Suprapubic skin (tissue), 4 donors: ENCODE measurements at regions not wholly inside any gene's neighbourhood (a gene's known extent, or its start where the extent isn't known, plus 50 kb on each side); places are given as distances from the start of the nearest gene placed in this dataset.

ENCODE experiments used
- EP300 ChIP-seq: sonication (generic); formaldehyde crosslinking; IDR thresholded peaks from one replicate; pipeline ENCODE4 v1.6.1; 2017; ENCODE audit warnings: antibody characterized with exemption
- POLR2A ChIP-seq, 2 donors: fragments of 450-650 bp; IDR thresholded peaks; one replicate each; pipeline ENCODE4 v1.6.1; 2017; ENCODE audit warnings: antibody characterized with exemption in 2 of 2, mild to moderate bottlenecking in 2 of 2, moderate library complexity in 2 of 2
- POLR2AphosphoS5 ChIP-seq, 3 donors: sonication (generic); formaldehyde crosslinking; IDR thresholded peaks; one replicate each; pipeline ENCODE4 v1.6.1; 2017; ENCODE audit warnings: antibody characterized with exemption in 3 of 3
- TF ChIP-seq, protein P1 (sequence below), 2 donors: fragments of 200-600 bp in 1 of 2; fragments of 450-650 bp in 1 of 2; sonication (generic) in 1 of 2; IDR thresholded peaks; one replicate each; pipeline ENCODE4 v1.5.1; 2016 to 2019; ENCODE audit warnings: antibody characterized with exemption in 2 of 2, mild to moderate bottlenecking in 1 of 2, moderate library complexity in 1 of 2

DNA sequence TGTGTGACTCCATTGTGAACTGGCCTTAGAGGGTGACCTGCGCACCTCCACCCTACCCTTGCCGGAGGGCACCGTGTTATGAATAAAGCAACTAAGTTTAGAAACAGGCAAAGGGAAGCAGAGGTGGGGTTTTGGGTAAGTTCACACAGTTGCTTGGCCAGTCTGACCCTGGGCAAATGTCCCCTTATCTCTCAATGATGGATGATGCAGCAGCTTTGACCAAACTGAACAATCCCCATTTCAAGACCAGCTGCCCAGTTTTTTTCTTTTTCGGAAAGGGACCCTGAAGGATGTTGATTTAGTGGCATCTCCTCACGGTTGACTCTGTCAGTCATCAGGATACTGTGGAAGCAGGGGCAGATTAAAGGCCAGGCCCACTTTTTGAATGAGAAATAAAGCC is 68.7 kb upstream of the PRDM1 start:
- TF ChIP-seq, protein P1, sequence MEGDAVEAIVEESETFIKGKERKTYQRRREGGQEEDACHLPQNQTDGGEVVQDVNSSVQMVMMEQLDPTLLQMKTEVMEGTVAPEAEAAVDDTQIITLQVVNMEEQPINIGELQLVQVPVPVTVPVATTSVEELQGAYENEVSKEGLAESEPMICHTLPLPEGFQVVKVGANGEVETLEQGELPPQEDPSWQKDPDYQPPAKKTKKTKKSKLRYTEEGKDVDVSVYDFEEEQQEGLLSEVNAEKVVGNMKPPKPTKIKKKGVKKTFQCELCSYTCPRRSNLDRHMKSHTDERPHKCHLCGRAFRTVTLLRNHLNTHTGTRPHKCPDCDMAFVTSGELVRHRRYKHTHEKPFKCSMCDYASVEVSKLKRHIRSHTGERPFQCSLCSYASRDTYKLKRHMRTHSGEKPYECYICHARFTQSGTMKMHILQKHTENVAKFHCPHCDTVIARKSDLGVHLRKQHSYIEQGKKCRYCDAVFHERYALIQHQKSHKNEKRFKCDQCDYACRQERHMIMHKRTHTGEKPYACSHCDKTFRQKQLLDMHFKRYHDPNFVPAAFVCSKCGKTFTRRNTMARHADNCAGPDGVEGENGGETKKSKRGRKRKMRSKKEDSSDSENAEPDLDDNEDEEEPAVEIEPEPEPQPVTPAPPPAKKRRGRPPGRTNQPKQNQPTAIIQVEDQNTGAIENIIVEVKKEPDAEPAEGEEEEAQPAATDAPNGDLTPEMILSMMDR (IDR thresholded peaks at IDR 0.05): no peak
- TF ChIP-seq POLR2AphosphoS5 (IDR thresholded peaks at IDR 0.05) (no peak), POLR2A (IDR thresholded peaks at IDR 0.05) (no peak), EP300 (no peak)
